AG04449 (cell line): ENCODE measurements at regions not wholly inside any gene's neighbourhood (a gene's known extent, or its start where the extent isn't known, plus 50 kb on each side); places are given as distances from the start of the nearest gene placed in this dataset.

Source experiments
- CTCF ChIA-PET: fragments of 350-600 bp; formaldehyde crosslinking; extraction: SDS; loops from one replicate; lab custom pipeline; 2021; ENCODE audit warnings: antibody characterized with exemption; lab: Yijun Ruan, JAX
- POLR2A ChIA-PET: fragments of 400-600, 350-600 bp; formaldehyde crosslinking; extraction: SDS; loops from one replicate; lab custom pipeline; 2020; ENCODE audit warnings: antibody characterized with exemption, inconsistent platforms; lab: Yijun Ruan, JAX
- DNase-seq: peaks from one replicate; pipeline ENCODE4 v3.0.0-alpha.2; 2010; ENCODE audit warnings: low read depth, low spot score
- H3K4me3 ChIP-seq: 2 replicates; pipeline ENCODE4 v1.5.1; 2011; ENCODE audit warnings: low read depth, mild to moderate bottlenecking, control low read depth, low read length
- TF ChIP-seq, protein P1 (sequence below): IDR thresholded peaks from one replicate; pipeline ENCODE4 v1.5.1; 2011; ENCODE audit warnings: mild to moderate bottlenecking, moderate library complexity, low read length, control low read depth, inconsistent platforms; ENCODE audit not compliant: insufficient read depth; ENCODE audit errors: missing control alignments

DNA sequence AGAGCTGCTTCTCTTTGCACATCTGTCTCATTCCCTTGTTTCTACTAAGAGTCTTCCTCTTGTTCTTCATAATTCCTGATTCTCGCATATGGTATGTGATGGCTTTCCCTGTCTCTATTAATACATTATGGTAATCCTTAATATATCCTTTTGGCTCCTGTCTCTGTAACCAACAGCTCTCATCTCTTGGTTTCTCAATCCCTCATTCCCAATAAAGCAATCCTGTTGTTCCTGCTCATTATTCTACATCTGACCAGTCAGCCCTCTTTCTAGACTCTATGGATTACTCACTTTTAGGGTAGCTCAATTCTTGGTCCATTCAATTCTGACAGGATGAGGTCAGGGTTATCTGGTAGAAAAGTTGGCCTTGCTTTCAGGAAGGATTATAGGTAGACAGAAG, 349.9 kb downstream of the LRIG3 start:
- no peak overlapping the region for H3K4me3 ChIP-seq
- CTCF ChIA-PET: interaction anchor here (0.8 to 1.4 kb wide), 4 partner anchors 11 to 516 kb away, joined by 3 read pairs; no protein-coding TSS in a partner anchor
- DNase-seq: no peak
- POLR2A ChIA-PET: no interaction called here
- TF ChIP-seq, protein P1, sequence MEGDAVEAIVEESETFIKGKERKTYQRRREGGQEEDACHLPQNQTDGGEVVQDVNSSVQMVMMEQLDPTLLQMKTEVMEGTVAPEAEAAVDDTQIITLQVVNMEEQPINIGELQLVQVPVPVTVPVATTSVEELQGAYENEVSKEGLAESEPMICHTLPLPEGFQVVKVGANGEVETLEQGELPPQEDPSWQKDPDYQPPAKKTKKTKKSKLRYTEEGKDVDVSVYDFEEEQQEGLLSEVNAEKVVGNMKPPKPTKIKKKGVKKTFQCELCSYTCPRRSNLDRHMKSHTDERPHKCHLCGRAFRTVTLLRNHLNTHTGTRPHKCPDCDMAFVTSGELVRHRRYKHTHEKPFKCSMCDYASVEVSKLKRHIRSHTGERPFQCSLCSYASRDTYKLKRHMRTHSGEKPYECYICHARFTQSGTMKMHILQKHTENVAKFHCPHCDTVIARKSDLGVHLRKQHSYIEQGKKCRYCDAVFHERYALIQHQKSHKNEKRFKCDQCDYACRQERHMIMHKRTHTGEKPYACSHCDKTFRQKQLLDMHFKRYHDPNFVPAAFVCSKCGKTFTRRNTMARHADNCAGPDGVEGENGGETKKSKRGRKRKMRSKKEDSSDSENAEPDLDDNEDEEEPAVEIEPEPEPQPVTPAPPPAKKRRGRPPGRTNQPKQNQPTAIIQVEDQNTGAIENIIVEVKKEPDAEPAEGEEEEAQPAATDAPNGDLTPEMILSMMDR: no peak

DNA sequence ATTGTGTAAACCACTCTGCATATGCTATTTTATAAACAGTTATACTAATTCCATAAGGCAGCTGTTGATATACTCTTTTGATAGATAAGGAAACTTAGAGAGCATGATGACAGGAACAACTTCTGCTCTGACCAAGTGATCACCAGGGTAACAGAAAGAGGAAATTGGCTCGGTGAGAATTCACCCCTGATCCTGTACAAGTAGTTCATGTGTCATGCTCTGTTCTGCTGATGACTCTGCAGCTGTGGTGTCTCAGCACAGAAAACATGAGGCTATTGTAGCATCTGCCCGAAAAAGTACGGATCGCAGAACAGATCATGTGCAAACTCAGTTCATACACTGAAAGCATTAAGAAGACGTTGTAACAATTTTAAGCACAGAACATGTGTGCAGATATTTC, 345.0 kb downstream of the LRIG3 start:
- DNase-seq: no peak
- CTCF ChIA-PET: no interaction called here
- POLR2A ChIA-PET: interaction anchor here (0.7 kb wide), 1 partner anchor 34 kb away, joined by 3 read pairs; no protein-coding TSS in a partner anchor
- no peak overlapping the region for H3K4me3 ChIP-seq
- TF ChIP-seq, protein P1: no peak

DNA sequence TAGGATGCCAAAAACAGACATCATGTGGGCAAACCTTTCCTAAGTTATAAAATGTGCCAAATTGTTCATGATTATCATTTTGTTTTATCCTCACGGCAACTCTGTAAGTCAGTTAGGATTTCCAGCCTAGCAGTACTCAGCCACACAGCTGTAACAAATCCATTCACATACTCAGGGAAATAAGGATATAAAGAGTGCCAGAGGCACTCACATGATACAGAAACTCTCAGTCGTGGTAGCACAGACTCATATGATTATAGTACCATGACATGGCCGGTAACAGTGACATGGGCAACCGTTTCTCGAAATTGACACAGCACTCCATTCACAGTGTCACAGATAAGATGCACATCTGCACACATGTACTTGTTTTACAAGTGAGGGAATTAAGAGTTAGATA, 344.2 kb downstream of the LRIG3 start:
- CTCF ChIA-PET: interaction anchor here (1.7 kb wide), 1 partner anchor 35 kb away, joined by 5 read pairs; no protein-coding TSS in a partner anchor
- H3K4me3 ChIP-seq: no peak overlapping the region
- no peak for DNase-seq
- TF ChIP-seq, protein P1: no peak
- POLR2A ChIA-PET: no interaction called here

DNA sequence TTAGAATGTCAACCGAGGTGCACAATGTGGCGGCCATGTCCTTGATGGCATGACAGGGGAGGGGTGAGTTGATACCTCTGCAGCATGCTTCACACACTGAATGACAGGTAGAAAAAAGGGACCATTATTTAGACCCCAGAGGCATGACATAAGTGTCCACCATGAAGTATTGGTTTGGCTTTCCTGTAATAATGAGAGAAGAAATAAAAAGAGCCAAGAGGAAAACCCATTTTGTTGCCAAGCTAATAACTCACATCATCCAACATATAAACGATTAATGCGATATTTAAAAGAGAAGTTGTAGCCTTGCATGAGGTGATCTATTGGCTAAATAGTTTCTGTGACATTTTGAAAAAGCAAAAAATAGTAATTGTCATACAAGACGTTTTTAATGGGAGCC, 343.4 kb downstream of the LRIG3 start:
- TF ChIP-seq, protein P1: no peak
- POLR2A ChIA-PET: no interaction called here
- DNase-seq: no peak
- CTCF ChIA-PET: interaction anchor here (1.7 kb wide), 1 partner anchor 36 kb away, joined by 5 read pairs; no protein-coding TSS in a partner anchor
- no peak overlapping the region for H3K4me3 ChIP-seq

DNA sequence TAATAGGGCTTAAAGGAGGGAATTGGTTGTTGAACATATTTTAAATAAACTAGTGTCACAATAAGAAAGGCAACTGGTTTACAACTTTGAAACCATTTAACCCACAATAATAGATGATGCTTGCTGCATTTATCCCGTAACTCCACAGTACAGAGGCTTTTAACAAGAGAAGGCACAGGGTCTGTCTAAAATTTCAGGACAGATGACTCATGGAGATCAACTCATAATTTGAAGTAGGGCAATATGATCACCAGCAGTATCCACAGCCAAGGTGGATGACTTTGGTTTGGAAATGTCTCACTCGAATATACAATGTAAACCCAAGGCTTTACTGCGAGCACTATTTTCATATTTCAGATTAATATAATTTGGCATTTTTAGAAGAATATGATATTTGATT, 340.2 kb downstream of the LRIG3 start:
- H3K4me3 ChIP-seq: no peak overlapping the region
- DNase-seq: no peak
- TF ChIP-seq, protein P1: no peak
- POLR2A ChIA-PET: no interaction called here
- CTCF ChIA-PET: no interaction called here

DNA sequence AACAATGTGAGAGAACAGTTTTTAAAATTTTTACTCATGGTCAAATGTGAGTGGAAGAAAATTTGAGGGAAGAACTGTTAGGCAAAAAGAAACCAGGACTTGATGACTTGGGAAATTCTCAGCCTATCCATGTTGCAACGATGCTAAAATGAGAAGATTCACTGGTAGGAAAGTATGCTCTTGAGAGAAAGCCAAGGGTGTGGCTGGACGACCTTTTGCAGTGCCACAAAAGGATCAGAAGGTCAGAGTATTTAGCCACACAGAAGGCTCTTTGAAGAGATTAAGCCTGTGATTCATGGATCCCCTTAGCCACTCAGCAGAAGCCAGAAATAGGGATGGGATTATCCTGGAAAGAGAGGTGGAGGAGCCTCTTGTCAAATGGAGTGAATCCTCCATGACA, 336.8 kb downstream of the LRIG3 start:
- H3K4me3 ChIP-seq: no peak overlapping the region
- POLR2A ChIA-PET: no interaction called here
- DNase-seq: no peak
- CTCF ChIA-PET: no interaction called here
- TF ChIP-seq, protein P1: no peak
